Neural progenitor cell (in vitro differentiated cells): ENCODE measurements at regions not wholly inside any gene's neighbourhood (a gene's known extent, or its start where the extent isn't known, plus 50 kb on each side); places are given as distances from the start of the nearest gene placed in this dataset.

Source experiments
- DNase-seq: peaks from one replicate; pipeline ENCODE4 v3.0.0-alpha.2; 2016; ENCODE audit warnings: low spot score
- H2AFZ ChIP-seq: fragments of 200-600 bp; sonication (generic); replicated peaks from 2 replicates; pipeline ENCODE4 v1.6.1; 2016; ENCODE audit warnings: antibody characterized with exemption
- H3F3A ChIP-seq: fragments of 200-600 bp; sonication (generic); 2 replicates; pipeline ENCODE4 v1.6.1; 2016; ENCODE audit warnings: antibody characterized with exemption, low read depth
- H3K27ac ChIP-seq: fragments of 200-600 bp; sonication (generic); 2 replicates; pipeline ENCODE4 v1.5.1; 2016; ENCODE audit warnings: mild to moderate bottlenecking
- H3K27me3 ChIP-seq: fragments of 200-600 bp; sonication (generic); 2 replicates; pipeline ENCODE4 v1.6.1; 2016; ENCODE audit warnings: mild to moderate bottlenecking, moderate library complexity
- H3K36me3 ChIP-seq: fragments of 200-600 bp; sonication (generic); 2 replicates; pipeline ENCODE4 v1.5.1; 2016
- H3K4me1 ChIP-seq: fragments of 200-600 bp; sonication (generic); 2 replicates; pipeline ENCODE4 v1.6.1; 2016; ENCODE audit warnings: mixed run types
- H3K4me2 ChIP-seq: fragments of 200-600 bp; sonication (generic); 2 replicates; pipeline ENCODE4 v1.6.1; 2016
- H3K4me3 ChIP-seq: fragments of 200-600 bp; sonication (generic); 2 replicates; pipeline ENCODE4 v1.5.1; 2016
- H3K79me2 ChIP-seq: fragments of 200-600 bp; sonication (generic); 2 replicates; pipeline ENCODE4 v1.6.1; 2016; ENCODE audit warnings: low read depth
- H3K9ac ChIP-seq: fragments of 200-600 bp; sonication (generic); 2 replicates; pipeline ENCODE4 v1.6.1; 2016
- H3K9me3 ChIP-seq: fragments of 200-600 bp; sonication (generic); 2 replicates; pipeline ENCODE4 v1.5.1; 2016; ENCODE audit warnings: low read depth
- H4K20me1 ChIP-seq: fragments of 200-600 bp; sonication (generic); 2 replicates; pipeline ENCODE4 v1.6.1; 2016; ENCODE audit warnings: low read depth
- H3K27ac Mint-ChIP-seq: 3 replicates; pipeline ENCODE4 v1.8.0; 2021; ENCODE audit warnings: mixed read lengths
- H3K27me3 Mint-ChIP-seq: 2 replicates; pipeline ENCODE4 v1.8.0; 2022; ENCODE audit warnings: low read depth, mild to moderate bottlenecking, inconsistent platforms, moderate library complexity, mixed read lengths; ENCODE audit not compliant: insufficient read depth
- H3K36me3 Mint-ChIP-seq: 3 replicates; pipeline ENCODE4 v1.8.0; 2021; ENCODE audit warnings: mixed read lengths
- H3K4me1 Mint-ChIP-seq: 3 replicates; pipeline ENCODE4 v1.8.0; 2021; ENCODE audit warnings: mixed read lengths
- H3K4me3 Mint-ChIP-seq: 3 replicates; pipeline ENCODE4 v1.8.0; 2021; ENCODE audit warnings: mild to moderate bottlenecking, moderate library complexity, mixed read lengths
- H3K9me3 Mint-ChIP-seq: 3 replicates; pipeline ENCODE4 v1.8.0; 2020; ENCODE audit warnings: mixed read lengths
- EZH2 ChIP-seq: fragments of 200-600 bp; sonication (generic); IDR thresholded peaks from 2 replicates; pipeline ENCODE4 v1.6.1; 2017; ENCODE audit warnings: antibody characterized with exemption, mild to moderate bottlenecking, moderate library complexity
- EZH2phosphoT487 ChIP-seq: fragments of 200-600 bp; sonication (generic); IDR thresholded peaks from 2 replicates; pipeline ENCODE4 v1.6.1; 2017; ENCODE audit warnings: antibody characterized with exemption
- TF ChIP-seq, protein P1 (sequence below): fragments of 200-600 bp; sonication (generic); IDR thresholded peaks from 2 replicates; pipeline ENCODE4 v1.5.1; 2017; ENCODE audit warnings: antibody characterized with exemption, mild to moderate bottlenecking

DNA sequence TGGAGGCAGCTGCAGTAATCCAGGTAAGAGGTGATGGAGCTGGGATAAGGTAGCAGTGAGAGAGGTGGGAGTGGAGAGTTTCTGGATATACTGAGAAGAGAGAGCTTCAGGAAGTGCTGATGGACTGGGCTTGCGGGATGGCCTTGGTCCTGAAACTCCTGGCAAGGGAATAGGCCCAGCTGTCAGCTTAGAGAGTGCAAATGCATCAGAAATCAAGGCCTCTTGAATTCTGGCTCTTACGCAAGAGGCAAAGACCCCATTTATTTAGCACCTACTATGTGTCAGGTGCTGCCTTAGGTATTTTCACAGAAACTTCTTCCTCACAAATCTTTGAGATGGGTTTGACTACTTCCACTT, 227.2 kb upstream of the MAP3K1 start:
- TF ChIP-seq EZH2: no peak
- no peak for TF ChIP-seq EZH2phosphoT487
- TF ChIP-seq, protein P1, sequence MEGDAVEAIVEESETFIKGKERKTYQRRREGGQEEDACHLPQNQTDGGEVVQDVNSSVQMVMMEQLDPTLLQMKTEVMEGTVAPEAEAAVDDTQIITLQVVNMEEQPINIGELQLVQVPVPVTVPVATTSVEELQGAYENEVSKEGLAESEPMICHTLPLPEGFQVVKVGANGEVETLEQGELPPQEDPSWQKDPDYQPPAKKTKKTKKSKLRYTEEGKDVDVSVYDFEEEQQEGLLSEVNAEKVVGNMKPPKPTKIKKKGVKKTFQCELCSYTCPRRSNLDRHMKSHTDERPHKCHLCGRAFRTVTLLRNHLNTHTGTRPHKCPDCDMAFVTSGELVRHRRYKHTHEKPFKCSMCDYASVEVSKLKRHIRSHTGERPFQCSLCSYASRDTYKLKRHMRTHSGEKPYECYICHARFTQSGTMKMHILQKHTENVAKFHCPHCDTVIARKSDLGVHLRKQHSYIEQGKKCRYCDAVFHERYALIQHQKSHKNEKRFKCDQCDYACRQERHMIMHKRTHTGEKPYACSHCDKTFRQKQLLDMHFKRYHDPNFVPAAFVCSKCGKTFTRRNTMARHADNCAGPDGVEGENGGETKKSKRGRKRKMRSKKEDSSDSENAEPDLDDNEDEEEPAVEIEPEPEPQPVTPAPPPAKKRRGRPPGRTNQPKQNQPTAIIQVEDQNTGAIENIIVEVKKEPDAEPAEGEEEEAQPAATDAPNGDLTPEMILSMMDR: no peak
- no peak overlapping the region for H2AFZ ChIP-seq
- H3K27ac ChIP-seq: no peak overlapping the region
- H3F3A ChIP-seq: peaks cover 15% of the 10 kb centered on the region
- no peaks in the 10 kb centered on the region for H3K79me2 ChIP-seq
- no peak overlapping the region for H3K27ac Mint-ChIP-seq
- DNase-seq: no peak
- no peaks in the 10 kb centered on the region for H3K36me3 ChIP-seq
- peaks cover 25% of the 10 kb centered on the region for H3K4me1 ChIP-seq
- H3K9ac ChIP-seq: no peak overlapping the region
- no peaks in the 10 kb centered on the region for H4K20me1 ChIP-seq
- peak overlapping the region; percentile 7 for H3K4me3 Mint-ChIP-seq
- no peak overlapping the region for H3K4me2 ChIP-seq
- H3K4me1 Mint-ChIP-seq: peaks cover 22% of the 10 kb centered on the region
- H3K36me3 Mint-ChIP-seq: no peaks in the 10 kb centered on the region
- no peaks in the 10 kb centered on the region for H3K9me3 ChIP-seq
- no peaks in the 10 kb centered on the region for H3K27me3 ChIP-seq
- H3K4me3 ChIP-seq: no peak overlapping the region
- no peaks in the 10 kb centered on the region for H3K9me3 Mint-ChIP-seq
- peaks cover 2% of the 10 kb centered on the region for H3K27me3 Mint-ChIP-seq

DNA sequence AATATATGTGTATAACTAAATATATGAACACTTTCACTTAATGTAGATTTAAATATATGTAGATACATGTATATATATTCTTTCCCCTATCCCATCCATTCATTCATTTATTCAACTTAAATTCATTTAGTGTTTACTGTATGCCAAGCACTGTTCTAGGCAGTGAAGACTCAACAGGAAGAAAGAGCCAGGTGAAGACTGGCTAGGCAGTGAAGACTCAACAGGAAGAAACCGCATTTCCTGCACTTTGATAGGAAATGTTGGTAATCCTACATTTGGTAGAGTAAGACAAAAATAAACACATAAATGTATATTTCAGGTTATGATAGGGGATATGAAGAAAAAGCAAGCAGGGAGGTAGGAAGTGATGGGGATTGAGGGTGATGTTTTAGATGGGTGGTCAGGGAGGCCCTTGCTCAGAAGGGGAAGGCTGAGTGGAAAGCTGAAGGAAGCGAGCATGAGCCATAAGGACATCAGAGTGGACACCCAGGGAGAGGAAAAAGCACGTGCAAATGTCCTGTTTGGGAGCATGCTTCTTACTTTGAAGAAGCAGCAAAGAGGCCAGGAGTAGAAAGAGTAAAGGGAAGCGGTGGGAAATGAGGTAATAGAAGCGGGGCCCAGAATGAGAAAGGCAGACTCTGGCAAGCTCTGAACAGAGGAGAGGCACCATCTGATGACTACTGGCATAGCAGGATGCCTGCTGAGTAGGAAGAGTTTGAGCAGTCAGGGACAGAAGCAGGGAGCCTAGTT, 227.8 kb upstream of the MAP3K1 start:
- no peaks in the 10 kb centered on the region for H3K36me3 ChIP-seq
- Mint-ChIP-seq H3K4me1 (peaks cover 22% of the 10 kb centered on the region), H3K36me3 (no peaks in the 10 kb centered on the region), H3K9me3 (peaks cover 2% of the 10 kb centered on the region), H3K4me3 (peak overlapping the region; percentile 7), H3K27ac (no peak overlapping the region), H3K27me3 (peaks cover 2% of the 10 kb centered on the region)
- H3K27ac ChIP-seq: no peak overlapping the region
- peaks cover 15% of the 10 kb centered on the region for H3F3A ChIP-seq
- no peak overlapping the region for H2AFZ ChIP-seq
- TF ChIP-seq, protein P1: no peak
- no peak for TF ChIP-seq EZH2
- no peak for TF ChIP-seq EZH2phosphoT487
- H3K9ac ChIP-seq: no peak overlapping the region
- no peaks in the 10 kb centered on the region for H3K79me2 ChIP-seq
- no peak overlapping the region for H3K4me3 ChIP-seq
- no peaks in the 10 kb centered on the region for H3K9me3 ChIP-seq
- H4K20me1 ChIP-seq: no peaks in the 10 kb centered on the region
- no peak for DNase-seq
- H3K27me3 ChIP-seq: no peaks in the 10 kb centered on the region
- H3K4me2 ChIP-seq: no peak overlapping the region
- peaks cover 25% of the 10 kb centered on the region for H3K4me1 ChIP-seq

DNA sequence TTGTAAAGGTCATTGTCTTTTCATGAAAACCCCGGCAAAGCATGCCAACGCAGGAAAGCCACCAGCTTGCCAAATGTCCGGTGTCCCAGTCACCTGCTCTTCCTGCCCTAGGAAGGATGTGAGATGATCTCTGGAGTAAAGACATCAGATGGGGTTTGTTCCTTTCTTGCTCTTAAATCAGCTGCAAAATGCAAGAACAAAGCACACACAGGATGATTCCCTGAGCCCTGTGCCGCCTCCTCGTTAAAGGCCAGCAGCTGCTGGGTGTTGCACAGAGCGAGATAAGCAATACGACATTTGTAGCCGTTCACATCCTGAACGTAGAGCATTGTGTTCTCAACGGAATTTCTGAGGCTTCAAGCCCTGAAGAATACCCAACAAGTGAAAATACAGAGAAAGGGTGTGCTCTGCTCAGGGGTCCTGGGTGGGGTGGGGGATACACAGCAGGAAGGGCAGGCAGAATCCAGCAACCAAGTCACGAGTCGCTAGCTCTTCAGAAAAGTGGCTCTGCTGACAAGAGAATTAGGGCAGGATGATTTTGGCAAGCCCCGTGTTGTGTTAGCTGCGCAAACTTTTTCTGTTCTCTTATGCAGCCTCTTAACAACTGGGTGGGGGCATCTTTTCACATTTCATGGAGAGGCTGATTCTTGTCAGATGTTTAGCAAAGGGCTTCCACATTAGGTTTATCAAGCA, 229.2 kb upstream of the MAP3K1 start:
- H2AFZ ChIP-seq: peak overlapping the region; percentile 44
- peaks cover 2% of the 10 kb centered on the region for H3K27me3 Mint-ChIP-seq
- no peaks in the 10 kb centered on the region for H3K79me2 ChIP-seq
- H3K4me2 ChIP-seq: peak overlapping the region; percentile 55
- H3K9me3 ChIP-seq: no peaks in the 10 kb centered on the region
- H3K27ac ChIP-seq: peak overlapping the region; percentile 90
- H3K9me3 Mint-ChIP-seq: peaks cover 2% of the 10 kb centered on the region
- H3K36me3 ChIP-seq: no peaks in the 10 kb centered on the region
- no peaks in the 10 kb centered on the region for H4K20me1 ChIP-seq
- no peak overlapping the region for H3K4me3 ChIP-seq
- peaks cover 25% of the 10 kb centered on the region for H3K4me1 ChIP-seq
- no peaks in the 10 kb centered on the region for H3K27me3 ChIP-seq
- H3K4me3 Mint-ChIP-seq: no peak overlapping the region
- no peak overlapping the region for H3K9ac ChIP-seq
- peaks cover 15% of the 10 kb centered on the region for H3F3A ChIP-seq
- no peaks in the 10 kb centered on the region for H3K36me3 Mint-ChIP-seq
- peaks cover 22% of the 10 kb centered on the region for H3K4me1 Mint-ChIP-seq
- TF ChIP-seq, protein P1: no peak
- TF ChIP-seq EZH2phosphoT487: no peak
- TF ChIP-seq EZH2: no peak
- H3K27ac Mint-ChIP-seq: no peak overlapping the region
- DNase-seq: peak; percentile 74
